ENCODE measurements at regions not wholly inside any gene's neighbourhood (a gene's known extent, or its start where the extent isn't known, plus 50 kb on each side); places are given as distances from the start of the nearest gene placed in this dataset.

- ATAC-seq (replicated peaks in 6 of 8): peak in 3 of 8 experiments; percentile 8 to 25 (median 23)
- 80 to 100% (median 94%) methylated on average over 1 to 12 of the region's 19 CpGs; no CpG with 5 or more reads in 3 of the 10 experiments for WGBS, 10 experiments
- no peak overlapping the region for H3K27ac ChIP-seq
Observed at GRCh38 chr15:31486906-31487695, 160.5 kb downstream of the KLF13 start.

GRCh38 chr15:31487811-31488436 lies 161.3 kb downstream of the KLF13 start:
- Histone ChIP-seq H3K4me1 (replicated peaks in 1 of 2) (peaks cover 0 to 11% of the 10 kb centered on the region in 2 donors), H3K27ac (no peak overlapping the region), H3K4me3 (no peak overlapping the region)
- ATAC-seq (replicated peaks in 6 of 8): peak in 1 of 8 experiments; percentile 4
- WGBS, 10 experiments: 0 to 87% (median 40%) methylated on average over 1 to 5 of the region's 6 CpGs; no CpG with 5 or more reads in 5 of the 10 experiments
- in situ Hi-C loops (cut with MboI; ENCODE audit: low pct_unique_long_range_greater_than_20kb in 2 of 9, low sequenced_read_pairs in 9 of 9, unreplicated experiment in 9 of 9): loop anchor here in 6 of 9 experiments (10.0 to 25.0 kb wide), 6 partner anchors 123 to 826 kb away; no protein-coding TSS in a partner anchor

More at GRCh38 chr15:31486906-31487695, 160.5 kb downstream of the KLF13 start:
- Histone ChIP-seq H3K4me3 (no peak overlapping the region), H3K4me1 (replicated peaks in 1 of 2) (peaks cover 0 to 11% of the 10 kb centered on the region in 2 donors)
- in situ Hi-C loops (cut with MboI; ENCODE audit: low pct_unique_long_range_greater_than_20kb in 2 of 9, low sequenced_read_pairs in 9 of 9, unreplicated experiment in 9 of 9): loop anchor here in 6 of 9 experiments (10.0 to 25.0 kb wide), 6 partner anchors 122 to 825 kb away; no protein-coding TSS in a partner anchor

- WGBS, 10 experiments: 0 to 100% (median 28%) methylated on average over 1 to 4 of the region's 7 CpGs; no CpG with 5 or more reads in 1 of the 10 experiments
Observed at GRCh38 chr15:31488437-31489204, 162.0 kb downstream of the KLF13 start.

GRCh38 chr15:31489281-31489680 lies 162.6 kb downstream of the KLF13 start:
- in situ Hi-C loops (cut with MboI; ENCODE audit: low pct_unique_long_range_greater_than_20kb in 2 of 9, low sequenced_read_pairs in 9 of 9, unreplicated experiment in 9 of 9): loop anchor here in 6 of 9 experiments (10.0 to 25.0 kb wide), 6 partner anchors 124 to 827 kb away; no protein-coding TSS in a partner anchor
- Histone ChIP-seq H3K4me1 (replicated peaks in 1 of 2) (peaks cover 0 to 11% of the 10 kb centered on the region in 2 donors), H3K27ac (no peak overlapping the region), H3K4me3 (no peak overlapping the region)
- no peak for ATAC-seq (replicated peaks in 6 of 8)
- 44 to 86% (median 67%) methylated on average over 1 to 2 of the region's 2 CpGs; no CpG with 5 or more reads in 5 of the 10 experiments for WGBS, 10 experiments

More at GRCh38 chr15:31488437-31489204, 162.0 kb downstream of the KLF13 start:
- peak; percentile 21 to 90 (median 69) for ATAC-seq (replicated peaks in 6 of 8)
- H3K4me3 ChIP-seq: no peak overlapping the region
- peaks cover 0 to 11% of the 10 kb centered on the region in 2 donors for H3K4me1 ChIP-seq (replicated peaks in 1 of 2)
- no peak overlapping the region for H3K27ac ChIP-seq
- in situ Hi-C loops (cut with MboI; ENCODE audit: low pct_unique_long_range_greater_than_20kb in 2 of 9, low sequenced_read_pairs in 9 of 9, unreplicated experiment in 9 of 9): loop anchor here in 6 of 9 experiments (10.0 to 25.0 kb wide), 6 partner anchors 124 to 826 kb away; no protein-coding TSS in a partner anchor

GRCh38 chr15:31489801-31490646 lies 163.4 kb downstream of the KLF13 start:
- Histone ChIP-seq H3K4me1 (replicated peaks in 1 of 2) (peaks cover 0 to 11% of the 10 kb centered on the region in 2 donors), H3K4me3 (no peak overlapping the region), H3K27ac (no peak overlapping the region)
- in situ Hi-C loops (cut with MboI; ENCODE audit: low pct_unique_long_range_greater_than_20kb in 2 of 9, low sequenced_read_pairs in 9 of 9, unreplicated experiment in 9 of 9): loop anchor here in 6 of 9 experiments (10.0 to 25.0 kb wide), 6 partner anchors 125 to 828 kb away; no protein-coding TSS in a partner anchor
- 0 to 39% (median 32%) methylated on average over 1 to 6 of the region's 12 CpGs for WGBS, 10 experiments
- peak; percentile 27 to 74 (median 56) for ATAC-seq (replicated peaks in 6 of 8)

GRCh38 chr15:31494786-31495185 lies 168.2 kb downstream of the KLF13 start:
- WGBS, 10 experiments: 80 to 83% methylated on average over 2 to 3 of the region's 4 CpGs; no CpG with 5 or more reads in 8 of the 10 experiments
- H3K27ac ChIP-seq: no peak overlapping the region
- in situ Hi-C loops (cut with MboI; ENCODE audit: low pct_unique_long_range_greater_than_20kb in 2 of 9, low sequenced_read_pairs in 9 of 9, unreplicated experiment in 9 of 9): loop anchor here in 5 of 9 experiments (25.0 kb wide), 4 partner anchors 282 to 832 kb away; no protein-coding TSS in a partner anchor
- no peak overlapping the region for H3K4me3 ChIP-seq
- no peaks in the 10 kb centered on the region for H3K4me1 ChIP-seq (replicated peaks in 1 of 2)
- no peak for ATAC-seq (replicated peaks in 6 of 8)

- in situ Hi-C loops (cut with MboI; ENCODE audit: low pct_unique_long_range_greater_than_20kb in 2 of 9, low sequenced_read_pairs in 9 of 9, unreplicated experiment in 9 of 9): loop anchor here in 5 of 9 experiments (25.0 kb wide), 4 partner anchors 283 to 833 kb away; no protein-coding TSS in a partner anchor
- H3K4me1 ChIP-seq (replicated peaks in 1 of 2): no peaks in the 10 kb centered on the region
- no peak for ATAC-seq (replicated peaks in 6 of 8)
- H3K4me3 ChIP-seq: no peak overlapping the region
- WGBS, 10 experiments: 0 to 100% (median 70%) methylated on average over 1 to 3 of the region's 4 CpGs; no CpG with 5 or more reads in 2 of the 10 experiments
- no peak overlapping the region for H3K27ac ChIP-seq
Observed at GRCh38 chr15:31495281-31495680, 168.6 kb downstream of the KLF13 start.

GRCh38 chr15:31497838-31498237 lies 171.2 kb downstream of the KLF13 start:
- H3K27ac ChIP-seq: no peak overlapping the region

GRCh38 chr15:31498329-31498728 lies 171.7 kb downstream of the KLF13 start:
- H3K27ac ChIP-seq: no peak overlapping the region
- 80 to 100% (median 100%) methylated on average over 1 of the region's 1 CpG; no CpG with 5 or more reads in 2 of the 10 experiments for WGBS, 10 experiments
- no peak for ATAC-seq (replicated peaks in 6 of 8)
- H3K4me1 ChIP-seq (replicated peaks in 1 of 2): no peaks in the 10 kb centered on the region
- in situ Hi-C loops (cut with MboI; ENCODE audit: low pct_unique_long_range_greater_than_20kb in 2 of 9, low sequenced_read_pairs in 9 of 9, unreplicated experiment in 9 of 9): loop anchor here in 5 of 9 experiments (25.0 kb wide), 4 partner anchors 286 to 836 kb away; no protein-coding TSS in a partner anchor
- no peak overlapping the region for H3K4me3 ChIP-seq

More at GRCh38 chr15:31497838-31498237, 171.2 kb downstream of the KLF13 start:
- H3K4me3 ChIP-seq: no peak overlapping the region
- ATAC-seq (replicated peaks in 6 of 8): no peak
- in situ Hi-C loops (cut with MboI; ENCODE audit: low pct_unique_long_range_greater_than_20kb in 2 of 9, low sequenced_read_pairs in 9 of 9, unreplicated experiment in 9 of 9): loop anchor here in 5 of 9 experiments (25.0 kb wide), 4 partner anchors 286 to 836 kb away; no protein-coding TSS in a partner anchor
- WGBS, 10 experiments: 0 to 100% (median 83%) methylated on average over 1 of the region's 2 CpGs; no CpG with 5 or more reads in 7 of the 10 experiments
- H3K4me1 ChIP-seq (replicated peaks in 1 of 2): no peaks in the 10 kb centered on the region

- no peak for ATAC-seq (replicated peaks in 6 of 8)
- no peak overlapping the region for H3K27ac ChIP-seq
- no peaks in the 10 kb centered on the region for H3K4me1 ChIP-seq (replicated peaks in 1 of 2)
- no peak overlapping the region for H3K4me3 ChIP-seq
- in situ Hi-C loops (cut with MboI; ENCODE audit: low pct_unique_long_range_greater_than_20kb in 2 of 9, low sequenced_read_pairs in 9 of 9, unreplicated experiment in 9 of 9): loop anchor here in 5 of 9 experiments (25.0 kb wide), 4 partner anchors 286 to 836 kb away; no protein-coding TSS in a partner anchor
- WGBS, 10 experiments: 78 to 100% (median 93%) methylated on average over 2 to 4 of the region's 4 CpGs; no CpG with 5 or more reads in 4 of the 10 experiments
Observed at GRCh38 chr15:31498756-31499155, 172.1 kb downstream of the KLF13 start.

GRCh38 chr15:31499236-31499952 lies 172.8 kb downstream of the KLF13 start:
- Histone ChIP-seq H3K4me1 (replicated peaks in 1 of 2) (no peaks in the 10 kb centered on the region), H3K4me3 (no peak overlapping the region), H3K27ac (no peak overlapping the region)
- 79 to 100% (median 100%) methylated on average over 1 to 3 of the region's 13 CpGs; no CpG with 5 or more reads in 4 of the 10 experiments for WGBS, 10 experiments
- in situ Hi-C loops (cut with MboI; ENCODE audit: low pct_unique_long_range_greater_than_20kb in 2 of 9, low sequenced_read_pairs in 9 of 9, unreplicated experiment in 9 of 9): loop anchor here in 5 of 9 experiments (25.0 kb wide), 4 partner anchors 287 to 837 kb away; no protein-coding TSS in a partner anchor
- no peak for ATAC-seq (replicated peaks in 6 of 8)

Data from motor neuron (in vitro differentiated cells).